Activated CD8-positive, alpha-beta memory T cell treated with anti-CD3 and anti-CD28 coated beads, Interleukin-2, amount 50 U/mL, for 24 hours (primary cell): ENCODE measurements at regions not wholly inside any gene's neighbourhood (a gene's known extent, or its start where the extent isn't known, plus 50 kb on each side); places are given as distances from the start of the nearest gene placed in this dataset.

ENCODE experiments used
- DNase-seq: peaks from one replicate; pipeline ENCODE4 v3.0.0-alpha.2; 2020; ENCODE audit errors: extremely low read depth

- no peak for DNase-seq
Measured at GRCh38 chr6:140985679-140986275, 1146.9 kb upstream of the GJE1 start.

- no peak for DNase-seq
Measured at GRCh38 chr6:140980265-140980887, 1152.3 kb upstream of the GJE1 start.

- no peak for DNase-seq
Measured at GRCh38 chr6:140979642-140980091, 1153.1 kb upstream of the GJE1 start.

- DNase-seq = no peak
Measured at GRCh38 chr6:140977403-140977802, 1155.3 kb upstream of the GJE1 start.

GRCh38 chr6:140976806-140977205 is 1155.9 kb upstream of the GJE1 start:
- DNase-seq = no peak

GRCh38 chr6:140970485-140970884 is 1162.2 kb upstream of the GJE1 start:
- no peak for DNase-seq

- DNase-seq = no peak
Measured at GRCh38 chr6:140968062-140968461, 1164.7 kb upstream of the GJE1 start.

GRCh38 chr6:140966676-140967075 is 1166.0 kb upstream of the GJE1 start:
- DNase-seq = no peak

- no peak for DNase-seq
Measured at GRCh38 chr6:140960566-140960965, 1172.2 kb upstream of the GJE1 start.

- DNase-seq = no peak
Measured at GRCh38 chr6:140957386-140957785, 1175.3 kb upstream of the GJE1 start.

GRCh38 chr6:140956571-140957369 is 1176.0 kb upstream of the GJE1 start:
- DNase-seq = no peak

GRCh38 chr6:140940251-140940925 is 1192.3 kb upstream of the GJE1 start:
- DNase-seq = no peak

GRCh38 chr6:140932909-140933308 is 1199.8 kb upstream of the GJE1 start:
- DNase-seq = no peak

GRCh38 chr6:140931581-140931980 is 1201.1 kb upstream of the GJE1 start:
- DNase-seq = no peak

- DNase-seq = no peak
Measured at GRCh38 chr6:140929121-140929520, 1203.6 kb upstream of the GJE1 start.

- no peak for DNase-seq
Measured at GRCh38 chr6:140923048-140923447, 1209.7 kb upstream of the GJE1 start.

GRCh38 chr6:140921366-140922226 is 1211.1 kb upstream of the GJE1 start:
- DNase-seq = no peak

- DNase-seq = no peak
Measured at GRCh38 chr6:140917911-140918310, 1214.8 kb upstream of the GJE1 start.

GRCh38 chr6:140915551-140915950 is 1217.2 kb upstream of the GJE1 start:
- no peak for DNase-seq

GRCh38 chr6:140915103-140915502 is 1217.6 kb upstream of the GJE1 start:
- DNase-seq = no peak

- DNase-seq = no peak
Measured at GRCh38 chr6:140912686-140913085, 1220.0 kb upstream of the GJE1 start.
